B cell (primary cell): ENCODE measurements at regions not wholly inside any gene's neighbourhood (a gene's known extent, or its start where the extent isn't known, plus 50 kb on each side); places are given as distances from the start of the nearest gene placed in this dataset.

Experiments
- ATAC-seq: fragments of 200-7000 bp; cut with Tn5 transposase; one replicate; pipeline ENCODE4 v1.10.0; 2021; ENCODE audit warnings: low read depth, mild to moderate bottlenecking, moderate number of reproducible peaks, moderate library complexity
- CTCF ChIA-PET: fragments of 350-600 bp; sonication (Branson Sonifier 250); formaldehyde crosslinking; loops from one replicate; lab custom pipeline; 2021; ENCODE audit warnings: antibody characterized with exemption, inconsistent platforms; lab: Charles Lee
- POLR2A ChIA-PET: fragments of 350-600 bp; sonication (Branson Sonifier 250); formaldehyde crosslinking; loops from one replicate; lab custom pipeline; 2021; ENCODE audit warnings: antibody characterized with exemption; lab: Charles Lee
- DNase-seq: peaks from one replicate; pipeline ENCODE4 v3.0.0; 2013
- H2AFZ ChIP-seq: 2 replicates; pipeline ENCODE4 v1.6.1; 2012; ENCODE audit warnings: mild to moderate bottlenecking, low read depth, low read length; ENCODE audit not compliant: insufficient read depth, poor library complexity, severe bottlenecking
- H3K27ac ChIP-seq, 2 donors: 1 replicate in 1 of 2; 2 replicates in 1 of 2; pipeline ENCODE4 v1.5.1; 2012 to 2013; ENCODE audit warnings: low read length in 2 of 2, mild to moderate bottlenecking in 2 of 2, moderate library complexity in 1 of 2
- H3K27me3 ChIP-seq, 4 experiments: fragments of 200-600 bp in 1 of 4; sonication (generic) in 1 of 4; replicated peaks in 1 of 4; 1 replicate in 2 of 4; 2 replicates in 2 of 4; pipeline versions ENCODE4 v1.6.1 to v1.7.0; 2013 to 2016; ENCODE audit warnings: low read length in 3 of 4, mild to moderate bottlenecking in 2 of 4, mixed read lengths in 1 of 4, moderate library complexity in 1 of 4; ENCODE audit not compliant: insufficient read depth in 4 of 4, control insufficient read depth in 3 of 4; ENCODE audit errors: control extremely low read depth in 1 of 4
- H3K36me3 ChIP-seq, 2 experiments: replicated peaks in 1 of 2; 1 replicate in 1 of 2; 2 replicates in 1 of 2; pipeline versions ENCODE4 v1.6.1 to v1.7.1; 2013; ENCODE audit warnings: low read length in 1 of 2; ENCODE audit not compliant: insufficient read depth in 2 of 2, control insufficient read depth in 1 of 2; ENCODE audit errors: control extremely low read depth in 1 of 2, extremely low read depth in 1 of 2
- H3K4me1 ChIP-seq, 2 donors: fragments of 200-600 bp in 1 of 2; sonication (generic) in 1 of 2; 1 replicate in 1 of 2; 2 replicates in 1 of 2; pipeline versions ENCODE4 v1.5.1 to v1.6.1; 2013 to 2017; ENCODE audit warnings: low read length in 2 of 2; ENCODE audit not compliant: control insufficient read depth in 2 of 2, insufficient read depth in 2 of 2
- H3K4me2 ChIP-seq: replicated peaks from 2 replicates; pipeline ENCODE3; 2012; ENCODE audit warnings: mild to moderate bottlenecking, low read depth, low read length; ENCODE audit not compliant: poor library complexity, severe bottlenecking
- H3K4me3 ChIP-seq, 5 experiments: fragments of 200-600 bp in 1 of 5; sonication (generic) in 1 of 5; 1 replicate in 3 of 5; 2 replicates in 2 of 5; pipeline versions ENCODE4 v1.5.1 to v1.7.0; 2011 to 2016; ENCODE audit warnings: low read length in 4 of 5, mild to moderate bottlenecking in 4 of 5, low read depth in 2 of 5, control low read depth in 1 of 5, moderate library complexity in 1 of 5; ENCODE audit not compliant: insufficient read depth in 1 of 5; ENCODE audit errors: control extremely low read depth in 1 of 5, extremely low read depth in 1 of 5
- H3K79me2 ChIP-seq: fragments of 200-600 bp; sonication (generic); one replicate; pipeline ENCODE4 v1.6.0; 2016; ENCODE audit warnings: low read length; ENCODE audit not compliant: control insufficient read depth, insufficient read depth
- H3K9ac ChIP-seq: fragments of 200-600 bp; sonication (generic); 2 replicates; pipeline ENCODE4 v1.6.1; 2017; ENCODE audit warnings: mild to moderate bottlenecking, low read length, moderate library complexity
- H3K9me3 ChIP-seq, 3 donors: one replicate each; pipeline versions ENCODE4 v1.6.1 to v1.7.1; 2013; ENCODE audit warnings: low read length in 2 of 3; ENCODE audit not compliant: control insufficient read depth in 2 of 3, insufficient read depth in 1 of 3; ENCODE audit errors: control extremely low read depth in 1 of 3
- H4K20me1 ChIP-seq: 2 replicates; pipeline ENCODE4 v1.6.0; 2012; ENCODE audit warnings: mild to moderate bottlenecking, low read length; ENCODE audit not compliant: insufficient read depth, control insufficient read depth, poor library complexity, severe bottlenecking
- H3K27ac Mint-ChIP-seq: one replicate; pipeline ENCODE4 v1.8.0; 2021; ENCODE audit warnings: mixed read lengths
- H3K27me3 Mint-ChIP-seq: one replicate; pipeline ENCODE4 v1.8.0; 2021; ENCODE audit warnings: mixed read lengths
- H3K4me1 Mint-ChIP-seq: one replicate; pipeline ENCODE4 v1.8.0; 2021; ENCODE audit warnings: mixed read lengths
- H3K4me3 Mint-ChIP-seq: one replicate; pipeline ENCODE4 v1.8.0; 2021; ENCODE audit warnings: mixed read lengths
- H3K9me3 Mint-ChIP-seq: one replicate; pipeline ENCODE4 v1.8.0; 2022; ENCODE audit warnings: mixed read lengths; ENCODE audit not compliant: insufficient read depth
- CTCF ChIP-seq: fragments of 200-600 bp; IDR thresholded peaks from one replicate; pipeline ENCODE4 v1.8.0; 2022; ENCODE audit warnings: antibody characterized with exemption, mild to moderate bottlenecking
- EZH2 ChIP-seq: IDR thresholded peaks from 2 replicates; pipeline ENCODE4 v1.6.1; 2012; ENCODE audit warnings: borderline replicate concordance, low read depth, mild to moderate bottlenecking, moderate library complexity, low read length; ENCODE audit not compliant: insufficient read depth, poor library complexity, severe bottlenecking
- WGBS: methylation state at CpG from one replicate; pipeline ENCODE4 v1.1.5; 2013; ENCODE audit warnings: missing lambda C conversion rate; ENCODE audit not compliant: insufficient coverage; 5-methylcytosine and 5-hydroxymethylcytosine counted together
- intact Hi-C: fragments of 100-400 bp; cut with micrococcal nuclease; formaldehyde crosslinking; loops from one replicate; pipeline ENCODE4 v1.10.0; 2022

- CTCF ChIA-PET = no interaction called here
- H3K4me3 ChIP-seq = no peak overlapping the region
- H3K79me2 ChIP-seq = no peaks in the 10 kb centered on the region
- no peaks in the 10 kb centered on the region for H3K9me3 ChIP-seq
- H3K27me3 Mint-ChIP-seq = peaks cover 5% of the 10 kb centered on the region
- peaks cover 0 to 6% (median 0%) of the 10 kb centered on the region in 4 experiments for H3K27me3 ChIP-seq
- H2AFZ ChIP-seq = no peak overlapping the region
- H3K4me1 Mint-ChIP-seq = no peaks in the 10 kb centered on the region
- no peaks in the 10 kb centered on the region for H3K9me3 Mint-ChIP-seq
- DNase-seq = no peak
- H3K4me3 Mint-ChIP-seq = no peak overlapping the region
- intact Hi-C loops = no loop called here
- no peak for TF ChIP-seq EZH2
- no peaks in the 10 kb centered on the region for H3K4me1 ChIP-seq
- no peak overlapping the region for H3K9ac ChIP-seq
- no peak overlapping the region for H3K27ac Mint-ChIP-seq
- no peaks in the 10 kb centered on the region for H3K36me3 ChIP-seq
- no peaks in the 10 kb centered on the region for H4K20me1 ChIP-seq
- no peak overlapping the region for H3K27ac ChIP-seq
- POLR2A ChIA-PET = no interaction called here
- no peak overlapping the region for H3K4me2 ChIP-seq
- ATAC-seq = no peak
These were observed 117.6 kb downstream of the MAGEB17 start for GRCh38 chrX:16284842-16285241.

DNA sequence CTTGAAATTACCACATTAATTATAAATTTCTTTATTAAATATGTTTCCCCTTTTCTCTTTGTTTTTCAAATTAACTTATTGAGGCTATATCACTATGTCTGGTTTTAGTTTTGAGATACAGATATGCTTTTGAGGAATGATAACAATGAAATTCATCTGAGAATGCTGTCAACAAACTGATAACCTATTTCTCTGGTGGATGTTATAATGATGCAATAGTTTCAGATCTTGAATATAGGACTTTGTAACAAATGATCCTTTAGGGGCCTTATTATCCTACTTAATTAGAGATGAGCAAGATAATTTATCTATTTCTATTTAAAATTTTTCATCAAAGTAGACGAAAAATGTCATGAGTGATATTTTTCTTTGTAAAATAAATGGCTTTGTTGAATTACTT lies 123.7 kb downstream of the MAGEB17 start:
- ATAC-seq (no peak), DNase-seq (no peak)
- Mint-ChIP-seq H3K27me3 (peaks cover 10% of the 10 kb centered on the region), H3K9me3 (no peaks in the 10 kb centered on the region), H3K27ac (no peak overlapping the region), H3K4me1 (no peaks in the 10 kb centered on the region), H3K4me3 (no peak overlapping the region)
- Histone ChIP-seq H4K20me1 (no peaks in the 10 kb centered on the region), H3K27me3 (no peaks in the 10 kb centered on the region), H3K36me3 (no peaks in the 10 kb centered on the region), H3K4me3 (no peak overlapping the region), H3K79me2 (no peaks in the 10 kb centered on the region), H3K4me2 (no peak overlapping the region), H3K4me1 (no peaks in the 10 kb centered on the region), H2AFZ (no peak overlapping the region), H3K27ac (no peak overlapping the region), H3K9ac (no peak overlapping the region), H3K9me3 (no peaks in the 10 kb centered on the region)
- intact Hi-C loops = no loop called here
- TF ChIP-seq EZH2 (no peak), CTCF (no peak)
- ChIA-PET CTCF (no interaction called here), POLR2A (no interaction called here)
- no CpG with 5 or more reads among the region's 1 CpG for WGBS
